ENCODE measurements at regions not wholly inside any gene's neighbourhood (a gene's known extent, or its start where the extent isn't known, plus 50 kb on each side); places are given as distances from the start of the nearest gene placed in this dataset.

GRCh38 chr3:117417411-117417810 lies 707.8 kb downstream of the TUSC7 start (continued):
- TF ChIP-seq ETS1 (IDR thresholded peaks at IDR 0.05): no peak
- no peak for TF ChIP-seq EZH2 (IDR thresholded peaks at IDR 0.05; ENCODE audit: low read depth, unreplicated experiment)
- no peak for TF ChIP-seq ZNF462 (CRISPR knock-in tag; IDR thresholded peaks at IDR 0.05)
- no peak for TF ChIP-seq ZNF114 (CRISPR knock-in tag; IDR thresholded peaks at IDR 0.05)

- no peak overlapping the region for H3K4me3 ChIP-seq
- no peaks in the 10 kb centered on the region for H3K9me3 Mint-ChIP-seq
- no peaks in the 10 kb centered on the region for H3F3A ChIP-seq (replicated peaks; ENCODE audit: low read depth)
- H3K27me3 ChIP-seq (ENCODE audit: insufficient read depth): no peaks in the 10 kb centered on the region
- H3K27ac Mint-ChIP-seq: no peak overlapping the region
- no peaks in the 10 kb centered on the region for H3K4me1 ChIP-seq (ENCODE audit: insufficient read depth)
- DNase-seq (ENCODE audit: low spot score): no peak
- no peak overlapping the region for H3K27ac ChIP-seq (ENCODE audit: low read depth)
- H3K36me3 ChIP-seq (ENCODE audit: insufficient read depth): no peaks in the 10 kb centered on the region
- no peaks in the 10 kb centered on the region for H3K79me2 ChIP-seq (replicated peaks; ENCODE audit: insufficient read depth)
- H3K9me2 ChIP-seq (ENCODE audit: insufficient read depth): 0 out of 2 replicates have a peak, but pooled peaks cover 5% of the 10 kb centered on the region
- ATAC-seq: no peak
- H3K4me1 Mint-ChIP-seq: no peaks in the 10 kb centered on the region
- no peak overlapping the region for H3K4me2 ChIP-seq
- H3K36me3 Mint-ChIP-seq (ENCODE audit: low read depth): no peaks in the 10 kb centered on the region
- no peak overlapping the region for H2AFZ ChIP-seq
- peaks cover 3% of the 10 kb centered on the region for H3K27me3 Mint-ChIP-seq (ENCODE audit: insufficient read depth, low read depth, poor library complexity)
- no peak overlapping the region for H3K4me3 Mint-ChIP-seq
- H4K20me1 ChIP-seq (replicated peaks; ENCODE audit: insufficient read depth): no peaks in the 10 kb centered on the region
- TF ChIP-seq ZNF462 (CRISPR knock-in tag; IDR thresholded peaks at IDR 0.05) (no peak), ETS1 (IDR thresholded peaks at IDR 0.05) (no peak)
Measured at GRCh38 chr3:117427081-117427480, 717.5 kb downstream of the TUSC7 start.

Data from GM23338 (cell line).